ENCODE measurements at regions not wholly inside any gene's neighbourhood (a gene's known extent, or its start where the extent isn't known, plus 50 kb on each side); places are given as distances from the start of the nearest gene placed in this dataset.

DNA sequence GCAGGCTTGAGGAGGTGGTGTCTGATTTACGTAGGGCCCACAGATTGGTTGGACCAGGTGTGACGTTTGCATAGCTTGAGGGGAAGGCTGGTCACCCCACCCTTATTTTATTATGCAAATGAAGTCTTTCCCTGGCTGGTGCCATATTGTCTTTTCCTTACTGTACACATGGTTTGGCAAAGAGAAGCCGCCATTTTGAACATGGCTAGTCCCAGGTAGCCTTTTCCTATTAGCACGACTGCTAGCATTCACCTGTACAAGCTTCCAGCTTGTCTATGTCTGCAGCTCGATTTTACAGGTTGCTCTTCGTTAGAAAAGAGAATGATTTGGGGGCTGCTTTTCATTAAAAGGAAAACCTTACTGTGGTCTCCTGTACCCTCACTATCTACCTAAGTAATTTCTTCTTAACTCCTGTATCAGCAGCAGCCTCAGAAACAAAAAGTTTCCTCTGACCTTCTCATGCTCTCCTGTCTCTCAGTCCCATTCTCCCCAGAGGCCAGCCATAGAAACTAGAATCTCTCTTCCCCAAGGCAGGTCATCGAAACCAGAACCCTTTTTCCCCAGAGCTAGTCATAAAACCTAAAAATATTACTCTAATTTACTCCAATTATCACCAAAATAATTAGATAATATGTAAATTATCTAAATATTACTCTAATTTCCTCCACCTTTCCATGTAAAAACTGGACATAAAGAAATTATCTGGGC is 151.8 kb downstream of the B3GNT2 start:
- Mint-ChIP-seq H3K27ac (no peak overlapping the region), H3K36me3 (ENCODE audit: insufficient read depth) (peaks cover 5% of the 10 kb centered on the region), H3K4me3 (ENCODE audit: low read depth) (no peak overlapping the region), H3K27me3 (no peaks in the 10 kb centered on the region), H3K9me3 (ENCODE audit: low read depth) (peaks cover 13% of the 10 kb centered on the region), H3K4me1 (ENCODE audit: low read depth) (peaks cover 3% of the 10 kb centered on the region)
- DNase-seq (ENCODE audit: low spot score, unreplicated experiment) = no peak
- TF ChIP-seq, protein P1, sequence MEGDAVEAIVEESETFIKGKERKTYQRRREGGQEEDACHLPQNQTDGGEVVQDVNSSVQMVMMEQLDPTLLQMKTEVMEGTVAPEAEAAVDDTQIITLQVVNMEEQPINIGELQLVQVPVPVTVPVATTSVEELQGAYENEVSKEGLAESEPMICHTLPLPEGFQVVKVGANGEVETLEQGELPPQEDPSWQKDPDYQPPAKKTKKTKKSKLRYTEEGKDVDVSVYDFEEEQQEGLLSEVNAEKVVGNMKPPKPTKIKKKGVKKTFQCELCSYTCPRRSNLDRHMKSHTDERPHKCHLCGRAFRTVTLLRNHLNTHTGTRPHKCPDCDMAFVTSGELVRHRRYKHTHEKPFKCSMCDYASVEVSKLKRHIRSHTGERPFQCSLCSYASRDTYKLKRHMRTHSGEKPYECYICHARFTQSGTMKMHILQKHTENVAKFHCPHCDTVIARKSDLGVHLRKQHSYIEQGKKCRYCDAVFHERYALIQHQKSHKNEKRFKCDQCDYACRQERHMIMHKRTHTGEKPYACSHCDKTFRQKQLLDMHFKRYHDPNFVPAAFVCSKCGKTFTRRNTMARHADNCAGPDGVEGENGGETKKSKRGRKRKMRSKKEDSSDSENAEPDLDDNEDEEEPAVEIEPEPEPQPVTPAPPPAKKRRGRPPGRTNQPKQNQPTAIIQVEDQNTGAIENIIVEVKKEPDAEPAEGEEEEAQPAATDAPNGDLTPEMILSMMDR (IDR thresholded peaks at IDR 0.05; ENCODE audit: unreplicated experiment) = no peak

DNA sequence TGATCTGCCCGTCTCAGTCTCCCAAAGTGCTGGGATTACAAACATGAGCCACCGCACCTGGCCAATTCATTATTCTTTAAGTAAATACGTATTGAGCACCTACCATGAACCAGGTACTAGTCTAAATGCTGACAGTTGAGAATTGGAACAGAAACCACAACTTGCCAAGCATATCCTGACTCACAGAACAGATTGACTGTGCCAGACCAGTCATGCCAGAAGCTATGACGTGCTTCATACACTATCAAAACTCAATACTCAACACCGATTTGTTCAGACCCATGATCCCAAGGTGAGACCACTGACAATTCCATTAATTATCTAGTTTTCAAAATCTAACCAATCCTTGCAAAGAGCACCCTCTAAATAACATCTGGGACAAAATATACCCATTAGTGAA is 148.6 kb downstream of the B3GNT2 start:
- Mint-ChIP-seq H3K27ac (no peak overlapping the region), H3K27me3 (no peaks in the 10 kb centered on the region), H3K36me3 (ENCODE audit: insufficient read depth) (no peaks in the 10 kb centered on the region), H3K9me3 (ENCODE audit: low read depth) (no peaks in the 10 kb centered on the region), H3K4me1 (ENCODE audit: low read depth) (peaks cover 5% of the 10 kb centered on the region), H3K4me3 (ENCODE audit: low read depth) (no peak overlapping the region)
- TF ChIP-seq, protein P1 (IDR thresholded peaks at IDR 0.05; ENCODE audit: unreplicated experiment) = no peak
- DNase-seq (ENCODE audit: low spot score, unreplicated experiment) = no peak

DNA sequence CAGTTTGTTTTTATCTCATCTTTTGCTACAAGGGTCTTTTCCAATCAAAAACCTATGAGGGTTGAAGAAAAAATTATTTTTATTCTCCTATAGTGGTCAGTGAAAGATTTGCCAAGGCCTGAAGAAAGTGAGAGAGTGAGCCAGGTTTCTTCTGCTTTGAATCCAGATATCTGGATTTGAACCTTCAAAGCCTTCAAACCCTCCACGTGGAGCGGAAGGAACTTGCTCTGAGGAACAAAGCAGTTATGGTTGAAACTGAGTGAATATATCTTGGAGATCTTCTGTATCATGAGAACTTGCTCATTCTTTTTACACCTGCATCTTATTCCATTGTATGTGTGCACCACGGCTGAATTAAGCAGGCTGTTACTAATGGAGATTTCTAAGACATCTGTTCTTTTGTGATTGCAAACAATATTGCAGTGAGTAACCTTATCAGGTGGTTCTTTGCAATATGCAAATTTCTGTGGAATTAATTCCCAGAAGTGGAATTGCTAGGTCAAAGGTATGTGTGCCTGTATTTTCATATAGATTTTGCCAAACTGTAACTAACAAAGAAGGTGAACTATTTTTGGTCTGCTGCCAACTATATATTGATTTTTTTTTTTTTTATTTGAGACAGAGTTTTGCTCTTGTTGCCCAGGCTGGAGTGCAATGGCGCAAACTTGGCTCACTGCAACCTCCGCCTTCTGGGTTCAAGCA is 147.9 kb downstream of the B3GNT2 start:
- Mint-ChIP-seq H3K36me3 (ENCODE audit: insufficient read depth) (no peaks in the 10 kb centered on the region), H3K27ac (no peak overlapping the region), H3K27me3 (no peaks in the 10 kb centered on the region), H3K4me3 (ENCODE audit: low read depth) (no peak overlapping the region), H3K9me3 (ENCODE audit: low read depth) (no peaks in the 10 kb centered on the region), H3K4me1 (ENCODE audit: low read depth) (peaks cover 5% of the 10 kb centered on the region)
- no peak for DNase-seq (ENCODE audit: low spot score, unreplicated experiment)
- TF ChIP-seq, protein P1 (IDR thresholded peaks at IDR 0.05; ENCODE audit: unreplicated experiment) = no peak

DNA sequence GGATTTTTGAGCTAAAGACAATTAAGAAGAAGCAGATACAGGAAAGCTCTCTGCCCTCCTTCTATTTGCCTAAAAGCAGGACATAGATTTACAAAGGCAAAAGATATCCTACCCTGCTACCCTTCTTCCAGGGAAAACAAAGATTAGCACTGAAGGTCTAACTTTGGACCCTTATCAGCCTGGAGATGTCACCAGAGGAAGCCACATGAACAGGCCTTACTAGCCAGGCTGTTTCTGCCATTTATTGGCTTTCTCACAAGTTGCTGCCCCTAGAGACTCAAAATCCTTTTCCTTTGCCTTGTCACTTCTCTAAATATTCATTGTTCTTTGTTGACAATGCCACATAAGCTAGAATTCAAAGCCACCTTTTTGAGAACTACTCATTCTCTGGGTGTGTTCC is 147.3 kb downstream of the B3GNT2 start:
- H3K9me3 Mint-ChIP-seq (ENCODE audit: low read depth) = no peaks in the 10 kb centered on the region
- peaks cover 5% of the 10 kb centered on the region for H3K4me1 Mint-ChIP-seq (ENCODE audit: low read depth)
- H3K4me3 Mint-ChIP-seq (ENCODE audit: low read depth) = no peak overlapping the region
- H3K27ac Mint-ChIP-seq = no peak overlapping the region
- no peaks in the 10 kb centered on the region for H3K27me3 Mint-ChIP-seq
- no peaks in the 10 kb centered on the region for H3K36me3 Mint-ChIP-seq (ENCODE audit: insufficient read depth)
- TF ChIP-seq, protein P1 (IDR thresholded peaks at IDR 0.05; ENCODE audit: unreplicated experiment) = no peak
- DNase-seq (ENCODE audit: low spot score, unreplicated experiment) = no peak

DNA sequence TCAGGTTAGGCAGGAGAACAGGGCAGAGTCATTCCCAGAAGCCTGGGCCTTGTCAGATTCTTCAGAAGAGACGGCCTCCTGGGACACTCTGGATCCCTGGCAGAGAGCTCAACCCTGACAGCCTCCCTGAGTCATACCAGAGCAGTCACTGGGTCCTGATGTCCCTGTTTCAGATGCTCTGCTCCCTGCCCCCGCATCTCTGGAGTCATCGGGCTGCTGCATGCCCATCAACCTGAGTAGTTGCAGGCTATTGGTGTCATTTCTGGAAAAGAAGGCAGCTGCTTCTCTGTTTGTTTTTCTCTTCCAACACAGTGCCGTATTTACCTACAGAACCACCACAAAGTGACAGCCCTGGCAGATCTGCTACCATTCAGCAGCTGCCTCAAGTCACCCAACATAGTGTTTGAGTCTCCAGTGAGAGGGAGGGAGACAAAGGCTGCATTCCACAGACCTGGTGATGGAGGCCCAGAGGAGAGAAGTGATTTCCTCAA is 145.1 kb downstream of the B3GNT2 start:
- TF ChIP-seq, protein P1 (IDR thresholded peaks at IDR 0.05; ENCODE audit: unreplicated experiment) = no peak
- H3K4me3 Mint-ChIP-seq (ENCODE audit: low read depth) = no peak overlapping the region
- DNase-seq (ENCODE audit: low spot score, unreplicated experiment) = no peak
- peaks cover 5% of the 10 kb centered on the region for H3K4me1 Mint-ChIP-seq (ENCODE audit: low read depth)
- no peaks in the 10 kb centered on the region for H3K36me3 Mint-ChIP-seq (ENCODE audit: insufficient read depth)
- H3K9me3 Mint-ChIP-seq (ENCODE audit: low read depth) = no peaks in the 10 kb centered on the region
- H3K27ac Mint-ChIP-seq = peak overlapping the region; percentile 45
- no peaks in the 10 kb centered on the region for H3K27me3 Mint-ChIP-seq
